ENCODE measurements at regions not wholly inside any gene's neighbourhood (a gene's known extent, or its start where the extent isn't known, plus 50 kb on each side); places are given as distances from the start of the nearest gene placed in this dataset.

GRCh38 chr3:103787879-103788278 lies 1353.1 kb downstream of the ZPLD1 start:
- TF ChIP-seq CTCF (IDR thresholded peaks at IDR 0.05; ENCODE audit: insufficient read depth, low read length) (no peak), REST (IDR thresholded peaks at IDR 0.05; ENCODE audit: insufficient replicate concordance, low read depth) (no peak), GABPA (IDR thresholded peaks at IDR 0.05; ENCODE audit: low read depth) (no peak), SPI1 (IDR thresholded peaks at IDR 0.05; ENCODE audit: borderline replicate concordance, low read depth) (no peak)

Measured in HL-60 (cell line).